OCI-LY7 (cell line): ENCODE measurements at regions not wholly inside any gene's neighbourhood (a gene's known extent, or its start where the extent isn't known, plus 50 kb on each side); places are given as distances from the start of the nearest gene placed in this dataset.
"Not testable (repeated sequence)": the region's sequence is repeated elsewhere in the genome, so short reads cannot be mapped to it uniquely, and the experiment has no call there.

ENCODE experiments used
- BruUV-seq: library from RNA; stranded (reverse); fragments of 400-500 nt; replicated peaks from 2 replicates; lab custom pipeline; 2021; lab: Mats Ljungman, UMichigan
- CTCF ChIA-PET: fragments of 300-600 bp; sonication (Branson Sonifier 250); formaldehyde crosslinking; loops from one replicate; lab custom pipeline; 2022; ENCODE audit warnings: antibody characterized with exemption; ENCODE audit not compliant: unreplicated experiment; lab: Charles Lee
- POLR2A ChIA-PET: fragments of 300-600 bp; sonication (Branson Sonifier 250); formaldehyde crosslinking; loops from one replicate; lab custom pipeline; 2022; ENCODE audit warnings: antibody characterized with exemption; lab: Charles Lee
- DNase-seq: peaks from one replicate; pipeline ENCODE4 v3.0.0-alpha.2; 2015; ENCODE audit warnings: low spot score
- H2AFZ ChIP-seq: fragments of 200-600 bp; sonication (generic), shearing (Covaris generic); 2 replicates; pipeline ENCODE4 v1.6.1; 2014; ENCODE audit warnings: mild to moderate bottlenecking, antibody characterized with exemption, low read length, moderate library complexity
- H3K27ac ChIP-seq: fragments of 200-600 bp; sonication (generic); 2 replicates; pipeline ENCODE4 v1.5.1; 2014; ENCODE audit warnings: mixed run types, low read depth, mild to moderate bottlenecking, moderate library complexity, low read length, inconsistent platforms; ENCODE audit not compliant: poor library complexity, severe bottlenecking
- H3K36me3 ChIP-seq: fragments of 200-600 bp; sonication (generic); 2 replicates; pipeline ENCODE4 v1.6.1; 2014; ENCODE audit warnings: mild to moderate bottlenecking, antibody characterized with exemption, low read length, moderate library complexity, mixed read lengths; ENCODE audit not compliant: insufficient read depth
- H3K4me1 ChIP-seq: fragments of 200-600 bp; sonication (generic); 2 replicates; pipeline ENCODE4 v1.5.1; 2014; ENCODE audit warnings: mild to moderate bottlenecking, low read length; ENCODE audit not compliant: insufficient read depth, poor library complexity, severe bottlenecking
- H3K4me2 ChIP-seq: fragments of 200-600 bp; sonication (generic); 2 replicates; pipeline ENCODE4 v1.6.1; 2014; ENCODE audit warnings: mild to moderate bottlenecking, low read length
- H3K4me3 ChIP-seq: fragments of 200-600 bp; sonication (generic); 2 replicates; pipeline ENCODE4 v1.5.1; 2014; ENCODE audit warnings: mild to moderate bottlenecking, low read depth, low read length; ENCODE audit not compliant: poor library complexity, severe bottlenecking
- H3K79me2 ChIP-seq: fragments of 200-600 bp; sonication (generic); 2 replicates; pipeline ENCODE4 v1.6.1; 2016; ENCODE audit warnings: low read depth, mild to moderate bottlenecking, low read length, moderate library complexity, mixed read lengths; ENCODE audit not compliant: insufficient read depth
- H3K9me2 ChIP-seq: fragments of 200-600 bp; sonication (generic); 2 replicates; pipeline ENCODE4 v1.6.1; 2016; ENCODE audit warnings: mild to moderate bottlenecking, low read length, mixed read lengths; ENCODE audit not compliant: insufficient read depth
- H3K9me3 ChIP-seq: fragments of 200-600 bp; sonication (generic); 2 replicates; pipeline ENCODE4 v1.6.1; 2014; ENCODE audit warnings: mild to moderate bottlenecking, mixed run types, low read length, mixed read lengths
- H4K20me1 ChIP-seq: fragments of 200-600 bp; sonication (generic); 2 replicates; pipeline ENCODE4 v1.6.1; 2014; ENCODE audit warnings: mild to moderate bottlenecking, antibody characterized with exemption, low read length, moderate library complexity, mixed read lengths; ENCODE audit not compliant: insufficient read depth
- CTCF ChIP-seq: fragments of 200-600 bp; sonication (generic); conservative IDR thresholded peaks from 2 replicates; pipeline ENCODE4 v1.5.1; 2014; ENCODE audit warnings: mild to moderate bottlenecking, antibody characterized with exemption, low read length, moderate library complexity, mixed read lengths
- EZH2phosphoT487 ChIP-seq: fragments of 200-600 bp; sonication (generic); IDR thresholded peaks from 2 replicates; pipeline ENCODE4 v1.6.1; 2018; ENCODE audit warnings: low read depth, borderline replicate concordance, mild to moderate bottlenecking, mixed run types, antibody characterized with exemption, low read length, moderate library complexity, mixed read lengths
- intact Hi-C: fragments of 100-400 bp; cut with micrococcal nuclease; formaldehyde crosslinking; loops from one replicate; pipeline ENCODE4 v1.10.0; 2022; ENCODE audit not compliant: unreplicated experiment

- Histone ChIP-seq H3K4me3 (no peak overlapping the region), H3K9me2 (no peaks in the 10 kb centered on the region), H2AFZ (no peak overlapping the region), H3K4me1 (no peaks in the 10 kb centered on the region), H3K36me3 (no peaks in the 10 kb centered on the region), H3K4me2 (no peak overlapping the region), H3K79me2 (no peaks in the 10 kb centered on the region), H3K27ac (no peak overlapping the region), H4K20me1 (no peaks in the 10 kb centered on the region), H3K9me3 (no peaks in the 10 kb centered on the region)
- ChIA-PET POLR2A (interaction anchor here (0.6 to 0.7 kb wide), 3 partner anchors 22 to 998 kb away, joined by 3 read pairs; no protein-coding TSS in a partner anchor), CTCF (no interaction called here)
- no TSS peak for BruUV-seq
- intact Hi-C loops: no loop called here
- TF ChIP-seq CTCF (no peak), EZH2phosphoT487 (no peak)
- no peak for DNase-seq
These were observed 188.6 kb upstream of the GATA6 start for GRCh38 chr18:21980744-21981143.

DNA sequence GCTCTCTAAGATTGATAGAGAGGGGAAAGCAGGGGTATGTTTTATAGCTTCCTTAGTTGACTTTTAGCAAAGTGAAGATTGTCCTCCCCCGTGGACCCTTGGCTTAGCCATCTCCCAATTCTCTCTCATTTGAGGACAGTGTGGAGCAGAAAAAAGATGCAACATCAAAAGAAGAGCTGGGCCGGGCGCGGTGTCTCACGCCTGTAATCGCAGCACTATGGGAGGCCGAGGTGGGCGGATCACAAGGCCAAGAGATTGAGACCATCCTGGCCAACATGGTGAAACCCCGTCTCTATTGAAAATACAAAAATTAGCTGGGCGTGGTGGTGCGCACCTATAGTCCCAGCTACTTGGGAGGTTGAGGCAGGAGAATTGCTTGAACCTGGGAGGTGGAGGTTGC lies 187.9 kb upstream of the GATA6 start:
- H3K4me2 ChIP-seq, CTCF ChIA-PET, H3K4me1 ChIP-seq, H3K79me2 ChIP-seq, H3K27ac ChIP-seq, H3K9me2 ChIP-seq, BruUV-seq, H3K9me3 ChIP-seq, H2AFZ ChIP-seq, H3K36me3 ChIP-seq, H3K4me3 ChIP-seq, H4K20me1 ChIP-seq, DNase-seq, intact Hi-C loops: not testable (repeated sequence)
- POLR2A ChIA-PET: interaction anchor here (0.7 kb wide), 1 partner anchor 62 kb away, joined by 3 read pairs; no protein-coding TSS in a partner anchor

DNA sequence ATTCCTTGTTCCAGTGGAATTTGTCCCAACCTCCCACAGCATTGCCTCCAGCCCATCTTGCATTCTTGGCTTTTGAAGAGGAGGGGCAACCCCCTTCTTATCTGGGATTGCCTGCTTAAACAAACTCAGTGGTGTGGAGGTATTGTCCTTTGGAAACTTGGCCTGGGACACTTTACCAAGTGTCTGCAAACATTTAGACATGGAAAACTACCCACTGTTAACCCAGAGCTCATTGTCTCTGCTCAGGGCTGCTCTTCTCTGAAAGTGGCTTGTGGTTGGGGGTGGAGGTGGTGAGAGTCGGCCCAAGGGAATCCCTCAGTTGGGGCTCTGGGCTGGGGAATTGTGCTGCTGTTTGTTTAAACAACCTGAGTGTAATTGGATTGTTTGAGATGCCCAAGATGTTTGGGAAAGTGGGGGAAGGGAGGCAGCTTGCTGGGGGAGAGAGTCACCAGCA lies 178.3 kb upstream of the GATA6 start:
- no peak overlapping the region for H3K27ac ChIP-seq
- ChIA-PET POLR2A (no interaction called here), CTCF (no interaction called here)
- no peaks in the 10 kb centered on the region for H3K4me1 ChIP-seq
- DNase-seq: no peak
- H3K9me3 ChIP-seq: no peaks in the 10 kb centered on the region
- H3K36me3 ChIP-seq: no peaks in the 10 kb centered on the region
- no peak overlapping the region for H2AFZ ChIP-seq
- BruUV-seq: no TSS peak
- no peak overlapping the region for H3K4me2 ChIP-seq
- TF ChIP-seq CTCF (no peak), EZH2phosphoT487 (no peak)
- H3K79me2 ChIP-seq: no peaks in the 10 kb centered on the region
- no peak overlapping the region for H3K4me3 ChIP-seq
- no peaks in the 10 kb centered on the region for H4K20me1 ChIP-seq
- intact Hi-C loops: no loop called here
- H3K9me2 ChIP-seq: no peaks in the 10 kb centered on the region
